ENCODE measurements at regions not wholly inside any gene's neighbourhood (a gene's known extent, or its start where the extent isn't known, plus 50 kb on each side); places are given as distances from the start of the nearest gene placed in this dataset.

DNA sequence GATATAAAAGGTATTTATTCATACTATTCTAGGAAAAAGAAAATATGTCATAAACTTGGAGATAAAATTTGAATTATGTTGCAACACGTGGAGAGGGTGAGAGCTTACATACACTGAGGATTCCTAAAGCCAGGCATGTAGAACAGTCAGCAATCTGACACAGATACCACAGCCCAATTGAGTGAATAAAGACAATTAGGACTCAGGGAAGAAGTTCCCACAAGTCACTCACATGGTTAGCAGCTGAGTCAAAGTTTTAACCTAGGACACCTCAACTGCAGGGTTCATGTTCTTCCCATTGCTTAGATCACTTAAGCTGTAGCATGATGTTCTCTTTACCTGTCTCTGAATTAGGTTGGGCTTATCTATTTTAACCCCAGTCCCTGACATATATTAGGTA lies 189.5 kb downstream of the CMPK2 start:
- dilution Hi-C loops (cut with MboI; ENCODE audit: extremely low pct_ligation_motif_present, low sequenced_read_pairs) = no loop called here
- H4K20me1 ChIP-seq (ENCODE audit: control insufficient read depth, extremely low read depth, insufficient read depth, low read length) = no peaks in the 10 kb centered on the region
- FAIRE-seq (no peak), DNase-seq (ENCODE audit: low read depth, low spot score) (no peak)
- H3K9ac ChIP-seq (ENCODE audit: control insufficient read depth, extremely low read depth, insufficient read depth, low read length) = no peak overlapping the region
- no peaks in the 10 kb centered on the region for H3K9me3 ChIP-seq (ENCODE audit: control insufficient read depth, low read depth, low read length)
- no peaks in the 10 kb centered on the region for H3K4me1 ChIP-seq (ENCODE audit: control insufficient read depth, extremely low read depth, insufficient read depth, low read length)
- TF ChIP-seq CTCF (optimal IDR thresholded peaks at IDR 0.05 in 1 of 3, IDR thresholded peaks at IDR 0.05 in 1 of 3, conservative IDR thresholded peaks at IDR 0.05 in 1 of 3; ENCODE audit: extremely low read depth in 1 of 3, insufficient read depth in 2 of 3, low read length in 3 of 3) (no peak), EZH2 (IDR thresholded peaks at IDR 0.05; ENCODE audit: low read length) (no peak)
- no peaks in the 10 kb centered on the region for H3K27me3 ChIP-seq (ENCODE audit: control insufficient read depth, extremely low read depth, insufficient read depth, low read length)
- no peak overlapping the region for H3K4me3 ChIP-seq (ENCODE audit: control insufficient read depth in 2 of 3, extremely low read depth in 1 of 3, insufficient read depth in 2 of 3, low read depth in 1 of 3, low read length in 3 of 3)
- H3K4me2 ChIP-seq (ENCODE audit: control insufficient read depth, extremely low read depth, insufficient read depth, low read depth, low read length) = no peak overlapping the region
- no peaks in the 10 kb centered on the region for H3K9me1 ChIP-seq (ENCODE audit: control insufficient read depth, extremely low read depth, insufficient read depth, low read length)
- no peaks in the 10 kb centered on the region for H3K36me3 ChIP-seq (ENCODE audit: control insufficient read depth in 2 of 2, extremely low read depth in 1 of 2, insufficient read depth in 2 of 2, low read length in 2 of 2)
- no peak overlapping the region for H3K27ac ChIP-seq (ENCODE audit: control insufficient read depth, insufficient read depth, low read length)
- no peak overlapping the region for H2AFZ ChIP-seq (ENCODE audit: control insufficient read depth, low read length)
- no peaks in the 10 kb centered on the region for H3K79me2 ChIP-seq (ENCODE audit: control insufficient read depth, insufficient read depth, low read length)

DNA sequence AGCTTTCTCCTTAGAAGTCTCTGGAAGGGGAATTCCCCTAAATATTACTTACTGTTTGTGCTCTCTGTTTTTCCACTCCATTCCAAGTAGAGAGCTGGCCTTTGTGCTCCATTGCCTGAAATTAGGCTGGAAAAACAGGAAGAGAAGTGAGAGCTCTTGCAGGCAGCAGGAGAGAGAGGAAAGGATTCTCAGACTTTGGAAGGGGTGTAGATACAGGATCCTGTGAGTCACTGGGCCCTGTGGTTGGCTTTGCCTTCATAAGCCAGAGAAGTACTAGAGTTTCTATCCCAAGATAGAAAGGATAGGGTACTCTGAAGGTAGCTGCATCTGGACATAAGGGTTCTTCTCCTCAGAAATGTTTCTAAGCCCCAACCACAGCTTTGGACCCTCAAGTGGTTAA lies 188.9 kb downstream of the CMPK2 start:
- Histone ChIP-seq H3K36me3 (ENCODE audit: control insufficient read depth in 2 of 2, extremely low read depth in 1 of 2, insufficient read depth in 2 of 2, low read length in 2 of 2) (no peaks in the 10 kb centered on the region), H4K20me1 (ENCODE audit: control insufficient read depth, extremely low read depth, insufficient read depth, low read length) (no peaks in the 10 kb centered on the region), H3K27me3 (ENCODE audit: control insufficient read depth, extremely low read depth, insufficient read depth, low read length) (no peaks in the 10 kb centered on the region), H2AFZ (ENCODE audit: control insufficient read depth, low read length) (no peak overlapping the region), H3K79me2 (ENCODE audit: control insufficient read depth, insufficient read depth, low read length) (no peaks in the 10 kb centered on the region), H3K27ac (ENCODE audit: control insufficient read depth, insufficient read depth, low read length) (no peak overlapping the region), H3K9me1 (ENCODE audit: control insufficient read depth, extremely low read depth, insufficient read depth, low read length) (no peaks in the 10 kb centered on the region), H3K9me3 (ENCODE audit: control insufficient read depth, low read depth, low read length) (no peaks in the 10 kb centered on the region), H3K4me2 (ENCODE audit: control insufficient read depth, extremely low read depth, insufficient read depth, low read depth, low read length) (no peak overlapping the region), H3K9ac (ENCODE audit: control insufficient read depth, extremely low read depth, insufficient read depth, low read length) (no peak overlapping the region), H3K4me3 (ENCODE audit: control insufficient read depth in 2 of 3, extremely low read depth in 1 of 3, insufficient read depth in 2 of 3, low read depth in 1 of 3, low read length in 3 of 3) (no peak overlapping the region), H3K4me1 (ENCODE audit: control insufficient read depth, extremely low read depth, insufficient read depth, low read length) (no peaks in the 10 kb centered on the region)
- no peak for FAIRE-seq
- dilution Hi-C loops (cut with MboI; ENCODE audit: extremely low pct_ligation_motif_present, low sequenced_read_pairs) = no loop called here
- TF ChIP-seq EZH2 (IDR thresholded peaks at IDR 0.05; ENCODE audit: low read length) (no peak), CTCF (optimal IDR thresholded peaks at IDR 0.05 in 1 of 3, IDR thresholded peaks at IDR 0.05 in 1 of 3, conservative IDR thresholded peaks at IDR 0.05 in 1 of 3; ENCODE audit: extremely low read depth in 1 of 3, insufficient read depth in 2 of 3, low read length in 3 of 3) (no peak)
- DNase-seq (ENCODE audit: low read depth, low spot score) = no peak
